GM12801 (cell line): ENCODE measurements at regions not wholly inside any gene's neighbourhood (a gene's known extent, or its start where the extent isn't known, plus 50 kb on each side); places are given as distances from the start of the nearest gene placed in this dataset.

Experiments
- CTCF ChIP-seq: IDR thresholded peaks from one replicate; pipeline ENCODE4 v1.5.1; 2011; ENCODE audit warnings: control low read depth; ENCODE audit not compliant: insufficient read length; ENCODE audit errors: extremely low read depth

GRCh38 chr18:1012775-1013174 is 108.1 kb downstream of the ADCYAP1 start:
- no peak for TF ChIP-seq CTCF

- no peak for TF ChIP-seq CTCF
Measured at GRCh38 chr18:1013951-1014350, 109.3 kb downstream of the ADCYAP1 start.

DNA sequence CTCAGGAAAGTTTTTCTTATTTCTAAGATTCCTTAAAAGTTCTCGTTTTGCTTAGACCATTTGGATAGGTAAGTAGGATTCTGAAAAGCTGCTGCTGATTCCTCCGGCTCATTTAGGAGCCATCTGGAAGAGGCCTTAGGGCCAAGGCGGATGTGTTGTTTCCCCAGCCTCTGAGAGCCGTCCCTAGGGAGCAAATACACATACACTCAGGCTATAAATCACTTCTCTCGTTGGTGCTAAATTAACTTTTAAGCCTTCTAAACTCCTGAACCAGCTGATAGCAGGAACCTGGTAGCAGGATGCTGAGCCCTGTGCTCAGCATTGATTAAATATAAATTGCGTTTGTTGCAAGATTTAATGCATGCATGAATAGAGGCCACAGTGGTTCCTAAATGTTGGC is 109.8 kb downstream of the ADCYAP1 start:
- TF ChIP-seq CTCF, result no peak

DNA sequence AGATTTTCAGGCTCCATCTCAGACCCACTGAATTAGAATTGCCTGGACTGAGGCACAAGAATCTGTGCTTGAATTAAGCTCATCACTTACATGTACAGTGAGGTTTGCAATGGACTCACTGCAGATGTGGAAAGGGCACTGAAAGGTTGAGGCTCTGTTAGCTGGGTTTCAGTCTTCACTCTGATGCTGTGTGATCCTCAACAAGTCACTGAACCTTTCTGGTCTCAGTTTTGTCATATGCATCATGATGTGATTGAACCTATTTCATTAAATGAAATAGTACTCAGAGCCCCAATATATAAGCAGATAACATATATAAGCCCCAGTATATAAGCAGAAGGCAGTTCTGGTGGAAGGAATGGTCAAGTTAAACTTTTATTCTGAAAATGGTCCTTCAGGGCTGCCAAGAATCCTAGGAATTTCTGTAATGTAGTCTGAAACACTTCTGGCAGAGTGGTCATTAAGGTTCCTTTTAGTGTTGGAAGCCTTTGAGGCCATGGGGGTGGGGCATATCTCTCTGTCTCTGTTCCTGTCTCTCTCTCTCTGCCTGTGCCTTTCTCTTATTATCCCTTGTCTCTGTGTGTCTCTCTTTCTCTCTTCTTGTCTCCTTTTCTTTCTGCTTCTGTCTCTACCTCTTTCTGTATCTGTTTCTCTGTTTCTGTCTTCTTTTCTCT is 110.4 kb downstream of the ADCYAP1 start:
- no peak for TF ChIP-seq CTCF

- no peak for TF ChIP-seq CTCF
Measured at GRCh38 chr18:1015777-1016176, 111.1 kb downstream of the ADCYAP1 start.

DNA sequence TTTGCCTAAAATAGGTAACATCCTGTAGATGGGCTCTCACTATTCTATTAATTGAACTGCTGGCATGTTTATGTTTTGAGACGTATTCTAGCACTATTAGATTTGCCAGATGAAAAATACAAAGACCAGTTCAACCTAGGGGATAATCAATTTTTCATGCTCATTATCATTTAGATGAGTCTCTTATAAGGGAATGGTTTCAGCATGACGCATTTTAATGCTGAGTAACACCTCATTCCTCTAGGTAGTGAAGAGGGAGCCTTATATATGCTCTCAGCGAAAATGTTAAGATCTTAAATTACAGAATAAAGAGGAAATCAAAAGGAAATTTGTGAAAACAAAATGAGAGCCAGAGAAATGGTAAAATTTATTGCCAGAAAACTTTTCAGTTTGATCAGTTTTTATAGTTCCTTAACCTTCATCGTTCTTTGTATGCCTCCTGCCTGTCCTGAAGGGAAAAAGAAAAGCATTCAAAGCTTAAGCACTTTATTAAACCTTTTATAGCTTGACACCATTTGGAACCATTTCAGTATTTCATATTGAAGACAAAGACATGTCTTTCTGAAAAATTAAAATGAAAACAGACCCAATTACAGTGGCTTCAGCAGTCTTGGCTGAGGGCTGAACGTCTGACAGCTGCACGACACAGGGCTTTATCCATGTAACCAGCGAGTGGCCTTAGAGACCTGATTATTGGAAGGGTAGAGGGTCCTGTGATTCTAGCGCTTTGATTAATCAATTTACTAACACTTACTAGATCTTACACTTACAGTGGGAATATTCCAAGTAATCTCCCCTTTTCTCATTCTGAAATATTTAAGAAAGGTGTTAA is 112.8 kb downstream of the ADCYAP1 start:
- no peak for TF ChIP-seq CTCF

DNA sequence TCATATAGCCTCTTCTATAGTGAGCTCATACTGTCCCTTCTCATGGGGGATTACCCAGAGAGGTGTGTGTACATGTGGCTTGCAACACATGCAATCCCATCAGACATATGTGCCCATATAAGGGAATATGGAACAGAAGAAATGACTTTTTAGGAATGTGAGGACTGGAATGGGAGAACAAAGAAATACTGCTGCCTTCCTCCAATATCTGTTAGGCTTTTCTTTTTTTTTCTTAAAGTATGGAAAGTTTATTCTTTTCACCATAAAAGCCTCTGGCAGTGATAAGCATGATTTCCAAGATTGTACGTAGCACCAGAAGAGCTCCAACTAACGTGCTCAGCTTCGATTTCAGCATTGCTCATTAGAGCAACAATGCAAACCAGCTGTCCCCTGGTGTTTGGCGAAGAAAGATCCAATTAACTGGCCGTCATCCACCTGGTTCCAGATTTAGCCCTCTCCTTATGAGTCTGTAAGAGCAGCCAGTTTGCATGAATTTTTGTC is 113.6 kb downstream of the ADCYAP1 start:
- no peak for TF ChIP-seq CTCF
